Endodermal cell (in vitro differentiated cells): ENCODE measurements at regions not wholly inside any gene's neighbourhood (a gene's known extent, or its start where the extent isn't known, plus 50 kb on each side); places are given as distances from the start of the nearest gene placed in this dataset.
"Not testable (repeated sequence)": the region's sequence is repeated elsewhere in the genome, so short reads cannot be mapped to it uniquely, and the experiment has no call there.

Experiments used
- DNase-seq: peaks from one replicate; pipeline ENCODE4 v3.0.0-alpha.2; 2017
- H3K27ac ChIP-seq: 2 replicates; pipeline ENCODE4 v1.5.1; 2013; ENCODE audit warnings: mild to moderate bottlenecking, low read depth, low read length, moderate library complexity
- H3K27me3 ChIP-seq: 2 replicates; pipeline ENCODE4 v1.6.1; 2013; ENCODE audit warnings: mild to moderate bottlenecking, low read length, moderate library complexity; ENCODE audit not compliant: insufficient read depth, control insufficient read depth, poor library complexity, severe bottlenecking
- H3K36me3 ChIP-seq: 2 replicates; pipeline ENCODE4 v1.7.0; 2013; ENCODE audit warnings: mild to moderate bottlenecking, low read length, moderate library complexity; ENCODE audit not compliant: control insufficient read depth, insufficient read depth
- H3K4me1 ChIP-seq: one replicate; pipeline ENCODE4 v1.7.0; 2013; ENCODE audit warnings: low read length; ENCODE audit not compliant: control insufficient read depth, insufficient read depth
- H3K4me3 ChIP-seq: 2 replicates; pipeline ENCODE4 v1.5.1; 2013; ENCODE audit warnings: mild to moderate bottlenecking, low read length, moderate library complexity
- H3K9ac ChIP-seq: 2 replicates; pipeline ENCODE4 v1.6.1; 2013; ENCODE audit warnings: mild to moderate bottlenecking, low read length, moderate library complexity; ENCODE audit not compliant: poor library complexity, severe bottlenecking; ENCODE audit errors: extremely low read depth
- H3K9me3 ChIP-seq: 2 replicates; pipeline ENCODE4 v1.6.1; 2013; ENCODE audit warnings: mild to moderate bottlenecking, low read length, moderate library complexity; ENCODE audit not compliant: control insufficient read depth
- H3K27ac Mint-ChIP-seq: 2 replicates; pipeline ENCODE4 v1.8.0; 2020; ENCODE audit warnings: mixed read lengths
- H3K27me3 Mint-ChIP-seq: 2 replicates; pipeline ENCODE4 v1.8.0; 2021; ENCODE audit warnings: mild to moderate bottlenecking, mixed read lengths; ENCODE audit not compliant: insufficient read depth
- H3K36me3 Mint-ChIP-seq: 2 replicates; pipeline ENCODE4 v1.8.0; 2020; ENCODE audit warnings: low read depth, mixed read lengths
- H3K4me1 Mint-ChIP-seq: 2 replicates; pipeline ENCODE4 v1.8.0; 2020; ENCODE audit warnings: mixed read lengths
- H3K4me3 Mint-ChIP-seq: 2 replicates; pipeline ENCODE4 v1.8.0; 2020; ENCODE audit warnings: mild to moderate bottlenecking, moderate library complexity, mixed read lengths
- H3K9me3 Mint-ChIP-seq: 2 replicates; pipeline ENCODE4 v1.8.0; 2020; ENCODE audit warnings: mild to moderate bottlenecking, mixed read lengths
- WGBS, 2 experiments: methylation state at CpG; one replicate each; pipeline versions ENCODE4 v1.1.5 to v1.1.7; 2013; ENCODE audit warnings: missing lambda C conversion rate in 2 of 2, mixed read lengths in 1 of 2; ENCODE audit not compliant: insufficient coverage in 1 of 2, insufficient read length in 1 of 2; 5-methylcytosine and 5-hydroxymethylcytosine counted together
- TF ChIP-seq, protein P1 (sequence below): fragments of 200-600 bp; sonication (generic); conservative IDR thresholded peaks from 2 replicates; pipeline ENCODE4 v1.5.0; 2021; ENCODE audit warnings: antibody characterized with exemption, mild to moderate bottlenecking

DNA sequence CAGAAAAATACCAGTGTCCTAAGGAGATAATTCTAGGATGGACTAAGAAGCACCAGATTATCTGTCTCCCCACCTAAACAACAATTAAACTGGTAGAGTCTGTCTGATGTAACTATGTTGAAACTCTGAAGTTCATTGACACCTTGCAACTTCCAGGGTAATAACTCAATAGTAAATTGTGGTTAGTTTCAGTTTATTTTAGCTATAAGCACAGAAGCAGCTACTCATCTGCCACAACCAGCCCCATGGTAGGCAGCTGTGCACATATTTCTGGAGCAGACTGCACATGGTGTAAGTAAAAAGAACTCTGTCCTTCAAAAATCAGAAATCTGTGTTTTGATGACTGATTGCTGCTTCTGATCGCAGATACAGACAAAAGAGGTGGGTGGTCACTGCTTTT, 852.1 kb downstream of the CDH11 start:
- H3K27ac Mint-ChIP-seq = no peak overlapping the region
- H3K27ac ChIP-seq = no peak overlapping the region
- H3K9me3 Mint-ChIP-seq = no peaks in the 10 kb centered on the region
- no peaks in the 10 kb centered on the region for H3K36me3 ChIP-seq
- no peak overlapping the region for H3K4me3 Mint-ChIP-seq
- no peaks in the 10 kb centered on the region for H3K36me3 Mint-ChIP-seq
- no peaks in the 10 kb centered on the region for H3K27me3 Mint-ChIP-seq
- no peaks in the 10 kb centered on the region for H3K4me1 ChIP-seq
- no peak for DNase-seq
- 80% methylated on average over 1 of the region's 1 CpG; no CpG with 5 or more reads in 1 of the 2 experiments for WGBS, 2 experiments
- H3K9ac ChIP-seq = no peak overlapping the region
- H3K27me3 ChIP-seq = no peaks in the 10 kb centered on the region
- no peaks in the 10 kb centered on the region for H3K4me1 Mint-ChIP-seq
- H3K9me3 ChIP-seq = no peaks in the 10 kb centered on the region
- H3K4me3 ChIP-seq = no peak overlapping the region
- TF ChIP-seq, protein P1, sequence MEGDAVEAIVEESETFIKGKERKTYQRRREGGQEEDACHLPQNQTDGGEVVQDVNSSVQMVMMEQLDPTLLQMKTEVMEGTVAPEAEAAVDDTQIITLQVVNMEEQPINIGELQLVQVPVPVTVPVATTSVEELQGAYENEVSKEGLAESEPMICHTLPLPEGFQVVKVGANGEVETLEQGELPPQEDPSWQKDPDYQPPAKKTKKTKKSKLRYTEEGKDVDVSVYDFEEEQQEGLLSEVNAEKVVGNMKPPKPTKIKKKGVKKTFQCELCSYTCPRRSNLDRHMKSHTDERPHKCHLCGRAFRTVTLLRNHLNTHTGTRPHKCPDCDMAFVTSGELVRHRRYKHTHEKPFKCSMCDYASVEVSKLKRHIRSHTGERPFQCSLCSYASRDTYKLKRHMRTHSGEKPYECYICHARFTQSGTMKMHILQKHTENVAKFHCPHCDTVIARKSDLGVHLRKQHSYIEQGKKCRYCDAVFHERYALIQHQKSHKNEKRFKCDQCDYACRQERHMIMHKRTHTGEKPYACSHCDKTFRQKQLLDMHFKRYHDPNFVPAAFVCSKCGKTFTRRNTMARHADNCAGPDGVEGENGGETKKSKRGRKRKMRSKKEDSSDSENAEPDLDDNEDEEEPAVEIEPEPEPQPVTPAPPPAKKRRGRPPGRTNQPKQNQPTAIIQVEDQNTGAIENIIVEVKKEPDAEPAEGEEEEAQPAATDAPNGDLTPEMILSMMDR = no peak

DNA sequence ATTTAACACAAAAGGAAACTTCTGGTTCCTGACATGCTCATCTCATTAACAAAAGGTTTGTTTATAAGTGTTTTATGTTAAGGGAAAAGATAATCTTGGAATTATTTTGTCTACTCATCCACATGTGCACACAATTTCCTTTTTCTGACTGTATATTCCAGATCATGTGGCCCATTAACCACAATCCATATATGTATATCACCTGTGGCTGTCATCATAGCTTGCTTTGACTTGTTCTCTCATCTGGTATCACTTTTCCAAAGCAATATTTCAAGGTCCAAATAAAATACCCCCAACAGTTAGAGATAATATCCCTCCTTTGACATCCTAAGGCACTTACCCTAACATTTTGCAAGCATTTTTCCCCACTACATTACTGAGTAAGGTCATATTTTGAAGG, 856.1 kb downstream of the CDH11 start:
- Histone ChIP-seq H3K27me3 (no peaks in the 10 kb centered on the region), H3K4me3 (no peak overlapping the region), H3K4me1 (no peaks in the 10 kb centered on the region), H3K36me3 (no peaks in the 10 kb centered on the region), H3K9me3 (no peaks in the 10 kb centered on the region), H3K27ac (no peak overlapping the region), H3K9ac (no peak overlapping the region)
- Mint-ChIP-seq H3K27me3 (no peaks in the 10 kb centered on the region), H3K4me1 (no peaks in the 10 kb centered on the region), H3K36me3 (no peaks in the 10 kb centered on the region), H3K4me3 (no peak overlapping the region), H3K27ac (no peak overlapping the region), H3K9me3 (peaks cover 2% of the 10 kb centered on the region)
- TF ChIP-seq, protein P1 = no peak
- DNase-seq = no peak

DNA sequence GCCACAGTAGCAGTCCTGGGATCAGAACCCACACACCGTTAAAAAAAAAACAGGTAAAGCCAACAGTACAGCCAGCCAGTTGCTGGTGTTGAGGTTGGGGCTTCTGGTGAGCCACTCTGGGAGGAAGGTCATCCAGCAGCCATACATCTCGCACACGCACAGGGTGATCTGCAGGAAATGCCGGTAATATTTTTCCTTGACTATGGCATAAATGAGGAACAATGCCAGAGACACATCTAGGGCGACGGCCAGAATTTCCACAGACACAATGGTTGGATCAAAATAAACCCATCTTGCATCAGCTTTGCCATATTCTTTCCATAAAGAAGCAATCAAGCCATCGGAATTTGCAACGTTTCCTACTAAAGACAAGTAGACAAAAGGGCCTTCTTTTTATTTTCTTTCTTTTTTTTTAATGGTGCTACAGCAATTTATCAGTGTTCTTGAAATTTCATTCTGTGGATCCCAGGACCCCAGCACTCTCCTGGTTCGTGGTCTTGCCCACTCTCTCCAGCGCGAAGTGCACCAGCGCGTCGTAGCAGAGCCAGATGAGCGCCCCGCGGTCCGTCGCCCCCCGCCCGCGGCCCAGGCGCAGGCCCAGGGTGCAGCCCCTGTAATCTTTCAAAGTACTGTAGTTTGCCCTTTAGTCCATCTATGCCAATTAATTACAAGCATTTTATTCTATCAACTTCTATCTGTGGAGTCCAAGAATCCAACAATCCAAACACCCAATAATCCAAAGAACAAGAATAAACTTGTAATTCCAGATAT, 861.0 kb downstream of the CDH11 start:
- not testable (repeated sequence) for H3K27ac ChIP-seq, H3K4me1 ChIP-seq, H3K9me3 Mint-ChIP-seq, H3K9ac ChIP-seq, DNase-seq, H3K4me3 Mint-ChIP-seq, H3K36me3 ChIP-seq, H3K27ac Mint-ChIP-seq, H3K4me1 Mint-ChIP-seq, H3K27me3 Mint-ChIP-seq, H3K36me3 Mint-ChIP-seq, H3K4me3 ChIP-seq, H3K9me3 ChIP-seq, H3K27me3 ChIP-seq
- 95 to 96% methylated on average over 8 to 23 of the region's 23 CpGs for WGBS, 2 experiments
